ENCODE measurements at regions not wholly inside any gene's neighbourhood (a gene's known extent, or its start where the extent isn't known, plus 50 kb on each side); places are given as distances from the start of the nearest gene placed in this dataset.

- H3K4me1 ChIP-seq (ENCODE audit: control insufficient read depth in 1 of 2, insufficient read depth in 2 of 2, low read length in 2 of 2), result no peaks in the 10 kb centered on the region
- H3K4me3 ChIP-seq (ENCODE audit: low read depth in 1 of 2, low read length in 2 of 2), result peak overlapping the region in 1 of 2 donors; percentile 42
- no peaks in the 10 kb centered on the region for H3K27me3 ChIP-seq (ENCODE audit: low read depth, low read length)
- no peaks in the 10 kb centered on the region for H3K9me3 ChIP-seq (ENCODE audit: control insufficient read depth in 1 of 2, low read length in 2 of 2)
- H3K27ac ChIP-seq (ENCODE audit: low read length), result no peak overlapping the region
- no peaks in the 10 kb centered on the region for H3K36me3 ChIP-seq (ENCODE audit: control insufficient read depth in 1 of 2, insufficient read depth in 2 of 2, low read length in 2 of 2)
Observed at GRCh38 chr6:21914121-21914973, 320.8 kb downstream of the SOX4 start.

- H3K36me3 ChIP-seq (ENCODE audit: control insufficient read depth in 1 of 2, insufficient read depth in 2 of 2, low read length in 2 of 2), result no peaks in the 10 kb centered on the region
- H3K4me3 ChIP-seq (ENCODE audit: low read depth in 1 of 2, low read length in 2 of 2), result peak overlapping the region in 1 of 2 donors; percentile 3
- no peaks in the 10 kb centered on the region for H3K27me3 ChIP-seq (ENCODE audit: low read depth, low read length)
- no peaks in the 10 kb centered on the region for H3K9me3 ChIP-seq (ENCODE audit: control insufficient read depth in 1 of 2, low read length in 2 of 2)
- H3K4me1 ChIP-seq (ENCODE audit: control insufficient read depth in 1 of 2, insufficient read depth in 2 of 2, low read length in 2 of 2), result no peaks in the 10 kb centered on the region
- no peak overlapping the region for H3K27ac ChIP-seq (ENCODE audit: low read length)
Observed at GRCh38 chr6:21915707-21916260, 322.2 kb downstream of the SOX4 start.

- Histone ChIP-seq H3K27ac (ENCODE audit: low read length) (no peak overlapping the region), H3K27me3 (ENCODE audit: low read depth, low read length) (no peaks in the 10 kb centered on the region), H3K4me1 (ENCODE audit: control insufficient read depth in 1 of 2, insufficient read depth in 2 of 2, low read length in 2 of 2) (no peaks in the 10 kb centered on the region), H3K4me3 (ENCODE audit: low read depth in 1 of 2, low read length in 2 of 2) (no peak overlapping the region), H3K36me3 (ENCODE audit: control insufficient read depth in 1 of 2, insufficient read depth in 2 of 2, low read length in 2 of 2) (no peaks in the 10 kb centered on the region), H3K9me3 (ENCODE audit: control insufficient read depth in 1 of 2, low read length in 2 of 2) (no peaks in the 10 kb centered on the region)
Observed at GRCh38 chr6:21918041-21918440, 324.5 kb downstream of the SOX4 start.

GRCh38 chr6:21918666-21919065 lies 325.1 kb downstream of the SOX4 start:
- Histone ChIP-seq H3K36me3 (ENCODE audit: control insufficient read depth in 1 of 2, insufficient read depth in 2 of 2, low read length in 2 of 2) (no peaks in the 10 kb centered on the region), H3K4me3 (ENCODE audit: low read depth in 1 of 2, low read length in 2 of 2) (no peak overlapping the region), H3K9me3 (ENCODE audit: control insufficient read depth in 1 of 2, low read length in 2 of 2) (no peaks in the 10 kb centered on the region), H3K27ac (ENCODE audit: low read length) (no peak overlapping the region), H3K4me1 (ENCODE audit: control insufficient read depth in 1 of 2, insufficient read depth in 2 of 2, low read length in 2 of 2) (no peaks in the 10 kb centered on the region), H3K27me3 (ENCODE audit: low read depth, low read length) (no peaks in the 10 kb centered on the region)

- Histone ChIP-seq H3K4me1 (ENCODE audit: control insufficient read depth in 1 of 2, insufficient read depth in 2 of 2, low read length in 2 of 2) (no peaks in the 10 kb centered on the region), H3K27ac (ENCODE audit: low read length) (no peak overlapping the region), H3K9me3 (ENCODE audit: control insufficient read depth in 1 of 2, low read length in 2 of 2) (no peaks in the 10 kb centered on the region), H3K27me3 (ENCODE audit: low read depth, low read length) (no peaks in the 10 kb centered on the region), H3K4me3 (ENCODE audit: low read depth in 1 of 2, low read length in 2 of 2) (no peak overlapping the region), H3K36me3 (ENCODE audit: control insufficient read depth in 1 of 2, insufficient read depth in 2 of 2, low read length in 2 of 2) (no peaks in the 10 kb centered on the region)
Observed at GRCh38 chr6:21922086-21922485, 328.5 kb downstream of the SOX4 start.

GRCh38 chr6:21924002-21924401 lies 330.5 kb downstream of the SOX4 start:
- no peak overlapping the region for H3K27ac ChIP-seq (ENCODE audit: low read length)
- H3K9me3 ChIP-seq (ENCODE audit: control insufficient read depth in 1 of 2, low read length in 2 of 2), result no peaks in the 10 kb centered on the region
- H3K27me3 ChIP-seq (ENCODE audit: low read depth, low read length), result no peaks in the 10 kb centered on the region
- H3K4me1 ChIP-seq (ENCODE audit: control insufficient read depth in 1 of 2, insufficient read depth in 2 of 2, low read length in 2 of 2), result no peaks in the 10 kb centered on the region
- H3K36me3 ChIP-seq (ENCODE audit: control insufficient read depth in 1 of 2, insufficient read depth in 2 of 2, low read length in 2 of 2), result no peaks in the 10 kb centered on the region
- H3K4me3 ChIP-seq (ENCODE audit: low read depth in 1 of 2, low read length in 2 of 2), result no peak overlapping the region

GRCh38 chr6:21928827-21929226 lies 335.3 kb downstream of the SOX4 start:
- H3K4me3 ChIP-seq (ENCODE audit: low read depth in 1 of 2, low read length in 2 of 2), result no peak overlapping the region
- peaks cover 0 to 3% of the 10 kb centered on the region in 2 donors for H3K9me3 ChIP-seq (ENCODE audit: control insufficient read depth in 1 of 2, low read length in 2 of 2)
- no peaks in the 10 kb centered on the region for H3K4me1 ChIP-seq (ENCODE audit: control insufficient read depth in 1 of 2, insufficient read depth in 2 of 2, low read length in 2 of 2)
- H3K36me3 ChIP-seq (ENCODE audit: control insufficient read depth in 1 of 2, insufficient read depth in 2 of 2, low read length in 2 of 2), result no peaks in the 10 kb centered on the region
- H3K27me3 ChIP-seq (ENCODE audit: low read depth, low read length), result no peaks in the 10 kb centered on the region
- H3K27ac ChIP-seq (ENCODE audit: low read length), result no peak overlapping the region

GRCh38 chr6:21931641-21932335 lies 338.2 kb downstream of the SOX4 start:
- H3K4me1 ChIP-seq (ENCODE audit: control insufficient read depth in 1 of 2, insufficient read depth in 2 of 2, low read length in 2 of 2), result no peaks in the 10 kb centered on the region
- no peaks in the 10 kb centered on the region for H3K36me3 ChIP-seq (ENCODE audit: control insufficient read depth in 1 of 2, insufficient read depth in 2 of 2, low read length in 2 of 2)
- H3K27ac ChIP-seq (ENCODE audit: low read length), result no peak overlapping the region
- no peak overlapping the region for H3K4me3 ChIP-seq (ENCODE audit: low read depth in 1 of 2, low read length in 2 of 2)
- H3K27me3 ChIP-seq (ENCODE audit: low read depth, low read length), result no peaks in the 10 kb centered on the region
- H3K9me3 ChIP-seq (ENCODE audit: control insufficient read depth in 1 of 2, low read length in 2 of 2), result peaks cover 0 to 3% of the 10 kb centered on the region in 2 donors

GRCh38 chr6:21933351-21933750 lies 339.8 kb downstream of the SOX4 start:
- no peak overlapping the region for H3K27ac ChIP-seq (ENCODE audit: low read length)
- H3K4me1 ChIP-seq (ENCODE audit: control insufficient read depth in 1 of 2, insufficient read depth in 2 of 2, low read length in 2 of 2), result no peaks in the 10 kb centered on the region
- H3K4me3 ChIP-seq (ENCODE audit: low read depth in 1 of 2, low read length in 2 of 2), result no peak overlapping the region
- no peaks in the 10 kb centered on the region for H3K36me3 ChIP-seq (ENCODE audit: control insufficient read depth in 1 of 2, insufficient read depth in 2 of 2, low read length in 2 of 2)
- peaks cover 0 to 3% of the 10 kb centered on the region in 2 donors for H3K9me3 ChIP-seq (ENCODE audit: control insufficient read depth in 1 of 2, low read length in 2 of 2)
- H3K27me3 ChIP-seq (ENCODE audit: low read depth, low read length), result no peaks in the 10 kb centered on the region

GRCh38 chr6:21935142-21935541 lies 341.6 kb downstream of the SOX4 start:
- Histone ChIP-seq H3K36me3 (ENCODE audit: control insufficient read depth in 1 of 2, insufficient read depth in 2 of 2, low read length in 2 of 2) (no peaks in the 10 kb centered on the region), H3K4me3 (ENCODE audit: low read depth in 1 of 2, low read length in 2 of 2) (no peak overlapping the region), H3K9me3 (ENCODE audit: control insufficient read depth in 1 of 2, low read length in 2 of 2) (peaks cover 0 to 3% of the 10 kb centered on the region in 2 donors), H3K4me1 (ENCODE audit: control insufficient read depth in 1 of 2, insufficient read depth in 2 of 2, low read length in 2 of 2) (no peaks in the 10 kb centered on the region), H3K27ac (ENCODE audit: low read length) (no peak overlapping the region), H3K27me3 (ENCODE audit: low read depth, low read length) (no peaks in the 10 kb centered on the region)

- Histone ChIP-seq H3K36me3 (ENCODE audit: control insufficient read depth in 1 of 2, insufficient read depth in 2 of 2, low read length in 2 of 2) (no peaks in the 10 kb centered on the region), H3K4me3 (ENCODE audit: low read depth in 1 of 2, low read length in 2 of 2) (no peak overlapping the region), H3K27me3 (ENCODE audit: low read depth, low read length) (no peaks in the 10 kb centered on the region), H3K9me3 (ENCODE audit: control insufficient read depth in 1 of 2, low read length in 2 of 2) (peaks cover 0 to 3% of the 10 kb centered on the region in 2 donors), H3K4me1 (ENCODE audit: control insufficient read depth in 1 of 2, insufficient read depth in 2 of 2, low read length in 2 of 2) (no peaks in the 10 kb centered on the region), H3K27ac (ENCODE audit: low read length) (no peak overlapping the region)
Observed at GRCh38 chr6:21935561-21936028, 342.0 kb downstream of the SOX4 start.
